ENCODE measurements at regions not wholly inside any gene's neighbourhood (a gene's known extent, or its start where the extent isn't known, plus 50 kb on each side); places are given as distances from the start of the nearest gene placed in this dataset.

DNA sequence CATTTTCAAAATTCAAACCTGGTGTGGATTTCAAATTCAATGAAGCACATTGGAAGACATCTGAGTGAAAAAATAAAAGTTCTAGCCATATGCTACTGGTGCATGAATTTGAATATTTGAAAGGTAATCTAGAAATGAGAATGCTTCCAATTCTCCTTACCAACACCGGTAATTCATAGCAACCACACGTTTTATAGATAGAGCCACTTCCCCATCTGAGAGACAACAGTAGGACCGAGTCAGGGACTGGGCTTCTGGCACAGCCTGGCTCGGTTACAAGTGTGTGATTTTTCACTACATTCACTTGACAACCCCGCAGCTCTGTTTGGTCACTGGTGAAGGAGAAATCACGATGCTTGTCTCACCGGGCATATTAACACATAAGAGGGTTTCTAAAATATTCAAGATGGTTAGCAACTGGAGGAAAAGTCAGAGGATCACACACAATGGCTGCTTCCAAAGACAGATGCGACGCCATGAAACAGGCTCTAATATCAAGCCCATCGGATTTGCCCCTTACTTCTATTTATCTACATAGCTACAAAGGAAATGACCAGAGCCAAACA, 86.5 kb upstream of the FOXN3 start:
- TF ChIP-seq CTCF (IDR thresholded peaks at IDR 0.05): no peak
- TF ChIP-seq POLR2AphosphoS5 (IDR thresholded peaks at IDR 0.05): no peak
- no peak for TF ChIP-seq POLR2A (IDR thresholded peaks at IDR 0.05)
